ENCODE measurements at regions not wholly inside any gene's neighbourhood (a gene's known extent, or its start where the extent isn't known, plus 50 kb on each side); places are given as distances from the start of the nearest gene placed in this dataset.

GRCh38 chr12:89906178-89906577 lies 197.5 kb upstream of the ATP2B1 start (continued):
- no peak for TF ChIP-seq CBFB (IDR thresholded peaks at IDR 0.05; ENCODE audit: low read depth)

- no TSS peak for BruUV-seq (replicated peaks)
- Histone ChIP-seq H2AFZ (ENCODE audit: control insufficient read depth, low read depth, low read length) (no peak overlapping the region), H3K27me3 (replicated peaks in 1 of 2; ENCODE audit: control insufficient read depth in 2 of 2, insufficient read depth in 2 of 2, low read length in 1 of 2) (no peaks in the 10 kb centered on the region), H3K9ac (ENCODE audit: control insufficient read depth, insufficient read depth, low read length) (no peak overlapping the region), H3K4me2 (ENCODE audit: control insufficient read depth, insufficient read depth) (no peak overlapping the region), H3K9me3 (replicated peaks; ENCODE audit: control insufficient read depth, insufficient read depth, low read length) (no peaks in the 10 kb centered on the region), H3K4me1 (ENCODE audit: control insufficient read depth, insufficient read depth, low read length) (no peaks in the 10 kb centered on the region), H4K20me1 (ENCODE audit: control insufficient read depth, insufficient read depth) (no peaks in the 10 kb centered on the region), H3K36me3 (ENCODE audit: control insufficient read depth in 2 of 2, insufficient read depth in 2 of 2, low read length in 1 of 2) (no peaks in the 10 kb centered on the region), H3K27ac (ENCODE audit: control insufficient read depth, insufficient read depth) (no peak overlapping the region), H3K79me2 (ENCODE audit: control insufficient read depth, insufficient read depth, low read length) (no peaks in the 10 kb centered on the region), H3K4me3 (no peak overlapping the region)
- ChIA-PET POLR2A (no interaction called here), SMC1A (ENCODE audit: uncharacterized antibody, unreplicated experiment) (interaction anchor here (0.6 to 1.7 kb wide), 4 partner anchors 17 to 201 kb away, joined by 3 to 6 read pairs (median 3); no protein-coding TSS in a partner anchor), CTCF (interaction anchor here (1.0 to 1.1 kb wide), 3 partner anchors 10 to 18 kb away, joined by 4 read pairs; no protein-coding TSS in a partner anchor), RAD21 (ENCODE audit: unreplicated experiment) (interaction anchor here (0.7 kb wide), 1 partner anchor 817 kb away, joined by 3 read pairs; no protein-coding TSS in a partner anchor)
- intact Hi-C loops (cut with micrococcal nuclease; ENCODE audit: unreplicated experiment): no loop called here
- in situ Hi-C loops (cut with MboI): no loop called here
- peak; percentile 53; the same call in 2 of the 3 replicates for ATAC-seq
- no peak for FAIRE-seq
- DNase-seq (ENCODE audit: low read depth, low spot score): no peak
- TF ChIP-seq BCLAF1 (IDR thresholded peaks at IDR 0.05): no peak
- TF ChIP-seq IKZF2 (IDR thresholded peaks at IDR 0.05): peak; percentile 23 to 39; a peak in 1 of 4 replicates
- TF ChIP-seq ZBED1 (IDR thresholded peaks at IDR 0.05; ENCODE audit: borderline replicate concordance): no peak
- TF ChIP-seq IKZF1 (conservative IDR thresholded peaks at IDR 0.05): 0 out of 2 replicates have a peak, but pooled peaks have one; percentile 17
- TF ChIP-seq PKNOX1 (IDR thresholded peaks at IDR 0.05): no peak
- peak; percentile 15; the same call in 1 of the 2 replicates for TF ChIP-seq SPI1 (IDR thresholded peaks at IDR 0.05; ENCODE audit: borderline replicate concordance, insufficient read depth, low read depth, low read length)
- WGBS (ENCODE audit: insufficient coverage, insufficient replicate concordance, low lambda C conversion rate, missing lambda C conversion rate): 0% methylated on average over 1 of the region's 1 CpG
Observed at GRCh38 chr12:89901906-89902642, 193.4 kb upstream of the ATP2B1 start.

Data from GM12878 (cell line).